Neuronal stem cell (in vitro differentiated cells): ENCODE measurements at regions not wholly inside any gene's neighbourhood (a gene's known extent, or its start where the extent isn't known, plus 50 kb on each side); places are given as distances from the start of the nearest gene placed in this dataset.

Experiments used
- DNase-seq: peaks from one replicate; pipeline ENCODE4 v3.0.0-alpha.2; 2013; ENCODE audit warnings: low spot score
- H2AFZ ChIP-seq: one replicate; pipeline ENCODE4 v1.6.1; 2013; ENCODE audit warnings: mild to moderate bottlenecking, low read length, inconsistent platforms
- H2AK5ac ChIP-seq: 2 replicates; pipeline ENCODE4 v1.6.1; 2013; ENCODE audit warnings: low read depth, mild to moderate bottlenecking, inconsistent platforms, low read length, moderate library complexity, mixed read lengths
- H2BK120ac ChIP-seq: 2 replicates; pipeline ENCODE4 v1.6.1; 2013; ENCODE audit warnings: low read depth, mild to moderate bottlenecking, inconsistent platforms, low read length, moderate library complexity, mixed read lengths
- H2BK12ac ChIP-seq: one replicate; pipeline ENCODE4 v1.6.1; 2013; ENCODE audit warnings: low read length, inconsistent platforms
- H2BK15ac ChIP-seq: 2 replicates; pipeline ENCODE4 v1.6.1; 2013; ENCODE audit warnings: mild to moderate bottlenecking, low read length, inconsistent platforms, mixed read lengths
- H2BK5ac ChIP-seq: one replicate; pipeline ENCODE4 v1.6.1; 2013; ENCODE audit warnings: inconsistent platforms, mild to moderate bottlenecking, low read length, moderate library complexity
- H3K14ac ChIP-seq: one replicate; pipeline ENCODE4 v1.6.1; 2013; ENCODE audit warnings: low read length, inconsistent platforms
- H3K18ac ChIP-seq: 2 replicates; pipeline ENCODE4 v1.6.1; 2013; ENCODE audit warnings: low read length, inconsistent platforms
- H3K23ac ChIP-seq: 2 replicates; pipeline ENCODE4 v1.6.1; 2013; ENCODE audit warnings: low read depth, mild to moderate bottlenecking, mixed read lengths, low read length, inconsistent platforms; ENCODE audit not compliant: poor library complexity
- H3K27ac ChIP-seq: replicated peaks from 3 replicates; pipeline ENCODE4 v1.5.1; 2013; ENCODE audit warnings: low read length, inconsistent platforms
- H3K27me3 ChIP-seq, 3 experiments: 2 replicates each; pipeline ENCODE4 v1.6.1; 2013; ENCODE audit warnings: low read length in 3 of 3, mild to moderate bottlenecking in 2 of 3, inconsistent platforms in 1 of 3, low read depth in 1 of 3, mixed read lengths in 1 of 3, moderate library complexity in 1 of 3; ENCODE audit not compliant: control insufficient read depth in 3 of 3, insufficient read depth in 3 of 3
- H3K36me3 ChIP-seq, 2 donors: replicated peaks in 1 of 2; 2 replicates each; pipeline ENCODE4 v1.6.1; 2013; ENCODE audit warnings: low read length in 2 of 2; ENCODE audit not compliant: control insufficient read depth in 2 of 2, insufficient read depth in 2 of 2
- H3K4ac ChIP-seq: 2 replicates; pipeline ENCODE4 v1.6.1; 2013; ENCODE audit warnings: inconsistent platforms, mild to moderate bottlenecking, low read length, moderate library complexity
- H3K4me1 ChIP-seq, 2 donors: 1 replicate in 1 of 2; 2 replicates in 1 of 2; pipeline ENCODE4 v1.6.1; 2013; ENCODE audit warnings: low read length in 2 of 2, low read depth in 1 of 2; ENCODE audit not compliant: control insufficient read depth in 2 of 2, insufficient read depth in 1 of 2
- H3K4me2 ChIP-seq: one replicate; pipeline ENCODE4 v1.6.1; 2013; ENCODE audit warnings: mild to moderate bottlenecking, low read length, inconsistent platforms; ENCODE audit not compliant: insufficient read depth, poor library complexity, severe bottlenecking
- H3K4me3 ChIP-seq, 2 donors: 2 replicates each; pipeline ENCODE4 v1.5.1; 2013; ENCODE audit warnings: low read length in 2 of 2, mild to moderate bottlenecking in 2 of 2, inconsistent platforms in 1 of 2, moderate library complexity in 1 of 2
- H3K79me1 ChIP-seq: one replicate; pipeline ENCODE4 v1.6.1; 2013; ENCODE audit warnings: low read depth, mild to moderate bottlenecking, inconsistent platforms, low read length, moderate library complexity
- H3K9ac ChIP-seq: one replicate; pipeline ENCODE4 v1.6.1; 2013; ENCODE audit warnings: mild to moderate bottlenecking, low read depth, low read length, inconsistent platforms; ENCODE audit not compliant: poor library complexity
- H3K9me3 ChIP-seq, 2 donors: replicated peaks in 1 of 2; 2 replicates each; pipeline versions ENCODE3 to v1.6.1; 2013; ENCODE audit warnings: low read length in 2 of 2, mild to moderate bottlenecking in 2 of 2, inconsistent platforms in 1 of 2, low read depth in 1 of 2, mixed read lengths in 1 of 2, moderate library complexity in 1 of 2; ENCODE audit not compliant: control insufficient read depth in 2 of 2, insufficient read depth in 1 of 2
- H4K8ac ChIP-seq: one replicate; pipeline ENCODE4 v1.6.1; 2013; ENCODE audit warnings: low read depth, mild to moderate bottlenecking, inconsistent platforms, low read length, moderate library complexity
- H4K91ac ChIP-seq: one replicate; pipeline ENCODE4 v1.6.1; 2013; ENCODE audit warnings: low read length, low read depth, mild to moderate bottlenecking, inconsistent platforms; ENCODE audit not compliant: poor library complexity
- WGBS, 2 donors: extraction: QIAGEN DNeasy Blood & Tissue Kit; methylation state at CpG; one replicate each; pipeline ENCODE4 v1.1.7; 2013; ENCODE audit warnings: missing lambda C conversion rate in 2 of 2, mixed read lengths in 1 of 2; ENCODE audit not compliant: insufficient read length in 2 of 2, insufficient replicate concordance in 1 of 2; ENCODE audit errors: extremely low coverage in 2 of 2; 5-methylcytosine and 5-hydroxymethylcytosine counted together

DNA sequence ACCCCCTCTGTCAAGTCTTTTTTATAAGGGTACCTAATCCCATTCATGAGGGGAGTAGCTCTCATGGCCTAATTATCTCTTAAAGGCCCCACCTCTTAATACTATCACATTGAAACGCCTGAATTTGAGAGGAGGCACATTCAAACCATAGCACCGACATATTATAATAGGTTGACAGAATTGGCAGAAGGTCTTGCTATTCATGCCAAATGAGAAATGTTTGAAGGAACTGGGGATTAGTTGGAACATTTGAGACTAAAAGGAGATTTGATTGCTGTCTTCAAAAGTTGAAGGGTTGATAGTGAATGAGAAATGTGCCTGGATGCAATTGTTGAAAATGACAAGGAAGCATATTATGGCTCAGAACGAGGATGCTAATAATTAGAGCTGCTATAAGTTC lies 331.1 kb downstream of the ATP23 start:
- no peaks in the 10 kb centered on the region for H3K79me1 ChIP-seq
- H2AFZ ChIP-seq: no peak overlapping the region
- no peak overlapping the region for H3K27ac ChIP-seq
- H3K27me3 ChIP-seq: no peaks in the 10 kb centered on the region
- no peak overlapping the region for H3K4me3 ChIP-seq
- DNase-seq: no peak
- no peak overlapping the region for H2BK5ac ChIP-seq
- no peaks in the 10 kb centered on the region for H3K4me1 ChIP-seq
- H3K14ac ChIP-seq: no peak overlapping the region
- H3K4ac ChIP-seq: no peak overlapping the region
- no peak overlapping the region for H2AK5ac ChIP-seq
- no peak overlapping the region for H2BK120ac ChIP-seq
- no peak overlapping the region for H3K9ac ChIP-seq
- H3K36me3 ChIP-seq: no peaks in the 10 kb centered on the region
- H4K91ac ChIP-seq: no peak overlapping the region
- no peak overlapping the region for H3K18ac ChIP-seq
- no peak overlapping the region for H2BK15ac ChIP-seq
- H3K4me2 ChIP-seq: no peak overlapping the region
- H3K9me3 ChIP-seq: peaks cover 0 to 4% of the 10 kb centered on the region in 2 donors
- H2BK12ac ChIP-seq: no peak overlapping the region
- no peak overlapping the region for H3K23ac ChIP-seq
- H4K8ac ChIP-seq: no peak overlapping the region
- WGBS, 2 donors: no CpG with 5 or more reads among the region's 3 CpGs

- Histone ChIP-seq H3K4me1 (no peaks in the 10 kb centered on the region), H3K4me3 (no peak overlapping the region), H2BK120ac (no peak overlapping the region), H3K9me3 (peaks cover 0 to 5% of the 10 kb centered on the region in 2 donors), H2AFZ (no peak overlapping the region), H3K27me3 (no peaks in the 10 kb centered on the region), H3K36me3 (no peaks in the 10 kb centered on the region), H3K14ac (no peak overlapping the region), H4K8ac (no peak overlapping the region), H2BK15ac (no peak overlapping the region), H2AK5ac (no peak overlapping the region), H3K27ac (no peak overlapping the region), H3K9ac (no peak overlapping the region), H3K79me1 (no peaks in the 10 kb centered on the region), H3K18ac (no peak overlapping the region), H3K4ac (no peak overlapping the region), H2BK12ac (no peak overlapping the region), H2BK5ac (no peak overlapping the region), H3K4me2 (no peak overlapping the region), H3K23ac (no peak overlapping the region), H4K91ac (no peak overlapping the region)
- DNase-seq: no peak
- no CpG with 5 or more reads among the region's 1 CpG for WGBS, 2 donors
Measured at GRCh38 chr12:58277231-58277630, 335.9 kb downstream of the ATP23 start.

GRCh38 chr12:58283553-58283952 lies 342.2 kb downstream of the ATP23 start:
- H4K91ac ChIP-seq: no peak overlapping the region
- H3K4ac ChIP-seq: no peak overlapping the region
- H2BK5ac ChIP-seq: no peak overlapping the region
- no peak overlapping the region for H3K23ac ChIP-seq
- H3K9ac ChIP-seq: no peak overlapping the region
- no peak overlapping the region for H3K27ac ChIP-seq
- no peaks in the 10 kb centered on the region for H3K27me3 ChIP-seq
- no peak overlapping the region for H3K4me3 ChIP-seq
- no peaks in the 10 kb centered on the region for H3K9me3 ChIP-seq
- no peak overlapping the region for H2AK5ac ChIP-seq
- DNase-seq: no peak
- no peak overlapping the region for H2BK12ac ChIP-seq
- H3K79me1 ChIP-seq: no peaks in the 10 kb centered on the region
- peaks cover 1 to 2% of the 10 kb centered on the region in 2 donors for H3K4me1 ChIP-seq
- no peak overlapping the region for H2AFZ ChIP-seq
- H3K18ac ChIP-seq: no peak overlapping the region
- H2BK120ac ChIP-seq: no peak overlapping the region
- WGBS, 2 donors: no CpG with 5 or more reads among the region's 1 CpG
- H2BK15ac ChIP-seq: no peak overlapping the region
- no peak overlapping the region for H3K4me2 ChIP-seq
- H3K14ac ChIP-seq: no peak overlapping the region
- H3K36me3 ChIP-seq: no peaks in the 10 kb centered on the region
- no peak overlapping the region for H4K8ac ChIP-seq

- peaks cover 1 to 2% of the 10 kb centered on the region in 2 donors for H3K4me1 ChIP-seq
- H3K9ac ChIP-seq: no peak overlapping the region
- H3K4me2 ChIP-seq: no peak overlapping the region
- no peak overlapping the region for H2BK5ac ChIP-seq
- H3K4ac ChIP-seq: no peak overlapping the region
- H4K91ac ChIP-seq: no peak overlapping the region
- no peaks in the 10 kb centered on the region for H3K79me1 ChIP-seq
- peak overlapping the region; percentile 37 for H2AFZ ChIP-seq
- no peak overlapping the region for H3K18ac ChIP-seq
- no peak overlapping the region for H2BK12ac ChIP-seq
- no peak overlapping the region for H3K4me3 ChIP-seq
- no peaks in the 10 kb centered on the region for H3K9me3 ChIP-seq
- H2AK5ac ChIP-seq: no peak overlapping the region
- H2BK15ac ChIP-seq: no peak overlapping the region
- H3K27me3 ChIP-seq: no peaks in the 10 kb centered on the region
- no peak overlapping the region for H3K23ac ChIP-seq
- no peak overlapping the region for H2BK120ac ChIP-seq
- H3K14ac ChIP-seq: no peak overlapping the region
- no CpG with 5 or more reads among the region's 5 CpGs for WGBS, 2 donors
- H3K27ac ChIP-seq: no peak overlapping the region
- DNase-seq: peak; percentile 8
- no peaks in the 10 kb centered on the region for H3K36me3 ChIP-seq
- H4K8ac ChIP-seq: no peak overlapping the region
Measured at GRCh38 chr12:58285551-58285950, 344.2 kb downstream of the ATP23 start.
